Parathyroid adenoma (tissue), 2 donors: ENCODE measurements at regions not wholly inside any gene's neighbourhood (a gene's known extent, or its start where the extent isn't known, plus 50 kb on each side); places are given as distances from the start of the nearest gene placed in this dataset.

Experiments
- H2AFZ ChIP-seq: fragments of 300-600 bp; sonication (generic); one replicate; pipeline ENCODE4 v1.7.0; 2017; ENCODE audit warnings: antibody characterized with exemption, mild to moderate bottlenecking
- H3K27ac ChIP-seq: fragments of 300-600 bp; sonication (generic); one replicate; pipeline ENCODE4 v1.7.0; 2017
- H3K27me3 ChIP-seq: fragments of 300-600 bp; sonication (generic); one replicate; pipeline ENCODE4 v1.7.0; 2017; ENCODE audit warnings: low read length; ENCODE audit not compliant: control insufficient read depth, insufficient read depth
- H3K36me3 ChIP-seq: fragments of 300-600 bp; sonication (generic); one replicate; pipeline ENCODE4 v1.7.0; 2017; ENCODE audit warnings: low read length; ENCODE audit not compliant: control insufficient read depth, insufficient read depth
- H3K4me1 ChIP-seq: fragments of 300-600 bp; sonication (generic); one replicate; pipeline ENCODE4 v1.7.0; 2017; ENCODE audit warnings: control low read depth
- H3K4me2 ChIP-seq: fragments of 300-600 bp; sonication (generic); one replicate; pipeline ENCODE4 v1.7.0; 2017; ENCODE audit warnings: low read length
- H3K4me3 ChIP-seq: fragments of 300-600 bp; sonication (generic); one replicate; pipeline ENCODE4 v1.7.0; 2017; ENCODE audit warnings: low read depth, low read length
- H3K79me2 ChIP-seq: fragments of 300-600 bp; sonication (generic); one replicate; pipeline ENCODE4 v1.7.0; 2017; ENCODE audit warnings: control low read depth
- H3K9ac ChIP-seq: fragments of 300-600 bp; sonication (generic); one replicate; pipeline ENCODE4 v1.7.0; 2017; ENCODE audit warnings: mild to moderate bottlenecking
- H3K9me3 ChIP-seq: fragments of 300-600 bp; sonication (generic); one replicate; pipeline ENCODE4 v1.7.0; 2017; ENCODE audit warnings: low read length; ENCODE audit not compliant: control insufficient read depth
- CTCF ChIP-seq: fragments of 300-600 bp; sonication (generic); IDR thresholded peaks from one replicate; pipeline ENCODE4 v1.7.0; 2017; ENCODE audit warnings: antibody characterized with exemption, mild to moderate bottlenecking
- donor health status: primary hyperparathyroidism.

- no peak overlapping the region for H3K9ac ChIP-seq
- H3K79me2 ChIP-seq, result no peaks in the 10 kb centered on the region
- no peak overlapping the region for H2AFZ ChIP-seq
- H3K27me3 ChIP-seq, result no peaks in the 10 kb centered on the region
- no peaks in the 10 kb centered on the region for H3K9me3 ChIP-seq
- no peak overlapping the region for H3K4me3 ChIP-seq
- no peak overlapping the region for H3K4me2 ChIP-seq
- H3K27ac ChIP-seq, result no peak overlapping the region
- H3K4me1 ChIP-seq, result no peaks in the 10 kb centered on the region
- TF ChIP-seq CTCF, result no peak
- no peaks in the 10 kb centered on the region for H3K36me3 ChIP-seq
Observed at GRCh38 chr6:1123386-1124375, 188.2 kb upstream of the FOXQ1 start.

- Histone ChIP-seq H3K9ac (no peak overlapping the region), H3K4me1 (no peaks in the 10 kb centered on the region), H3K4me3 (no peak overlapping the region), H3K27ac (no peak overlapping the region), H3K9me3 (no peaks in the 10 kb centered on the region), H3K79me2 (no peaks in the 10 kb centered on the region), H3K27me3 (no peaks in the 10 kb centered on the region), H3K4me2 (no peak overlapping the region), H3K36me3 (no peaks in the 10 kb centered on the region), H2AFZ (no peak overlapping the region)
- TF ChIP-seq CTCF, result no peak
Observed at GRCh38 chr6:1122083-1122482, 189.8 kb upstream of the FOXQ1 start.

GRCh38 chr6:1118287-1118647 lies 193.6 kb upstream of the FOXQ1 start:
- Histone ChIP-seq H3K79me2 (no peaks in the 10 kb centered on the region), H3K4me2 (no peak overlapping the region), H3K27me3 (no peaks in the 10 kb centered on the region), H3K27ac (no peak overlapping the region), H3K9ac (no peak overlapping the region), H3K4me3 (no peak overlapping the region), H3K9me3 (no peaks in the 10 kb centered on the region), H3K36me3 (no peaks in the 10 kb centered on the region), H3K4me1 (no peaks in the 10 kb centered on the region), H2AFZ (no peak overlapping the region)
- no peak for TF ChIP-seq CTCF

GRCh38 chr6:1117530-1118286 lies 194.2 kb upstream of the FOXQ1 start:
- Histone ChIP-seq H3K4me2 (no peak overlapping the region), H3K79me2 (no peaks in the 10 kb centered on the region), H2AFZ (no peak overlapping the region), H3K27me3 (no peaks in the 10 kb centered on the region), H3K27ac (no peak overlapping the region), H3K4me1 (no peaks in the 10 kb centered on the region), H3K36me3 (no peaks in the 10 kb centered on the region), H3K9me3 (no peaks in the 10 kb centered on the region), H3K9ac (no peak overlapping the region), H3K4me3 (no peak overlapping the region)
- no peak for TF ChIP-seq CTCF
